HEK293 (cell line): ENCODE measurements at regions not wholly inside any gene's neighbourhood (a gene's known extent, or its start where the extent isn't known, plus 50 kb on each side); places are given as distances from the start of the nearest gene placed in this dataset.

ENCODE experiments used
- CTCF ChIP-seq: fragments of 450-650 bp; formaldehyde crosslinking; IDR thresholded peaks from 2 replicates; pipeline ENCODE4 v1.5.1; 2016; ENCODE audit warnings: missing biosample characterization, missing genetic modification characterization
- PATZ1 ChIP-seq: fragments of 450-650 bp; formaldehyde crosslinking; IDR thresholded peaks from 2 replicates; pipeline ENCODE4 v1.5.1; 2016; ENCODE audit warnings: missing biosample characterization, missing genetic modification characterization
- SP2 ChIP-seq: fragments of 450-650 bp; formaldehyde crosslinking; IDR thresholded peaks from 2 replicates; pipeline ENCODE4 v1.5.1; 2016; ENCODE audit warnings: missing biosample characterization, missing genetic modification characterization
- TRIM28 ChIP-seq: IDR thresholded peaks from 2 replicates; pipeline ENCODE4 v1.6.1; 2011; ENCODE audit warnings: low read length, control low read depth, borderline replicate concordance
- ZBTB49 ChIP-seq: fragments of 450-650 bp; formaldehyde crosslinking; IDR thresholded peaks from 2 replicates; pipeline ENCODE4 v1.5.1; 2016; ENCODE audit warnings: missing biosample characterization, missing genetic modification characterization, low read depth
- ZNF138 ChIP-seq: fragments of 450-650 bp; formaldehyde crosslinking; IDR thresholded peaks from 2 replicates; pipeline ENCODE4 v1.5.1; 2016; ENCODE audit warnings: missing biosample characterization, missing genetic modification characterization, borderline replicate concordance
- ZNF239 ChIP-seq: fragments of 450-650 bp; formaldehyde crosslinking; IDR thresholded peaks from 2 replicates; pipeline ENCODE4 v1.5.1; 2016; ENCODE audit warnings: missing biosample characterization, missing genetic modification characterization
- ZNF274 ChIP-seq, 2 experiments: fragments of 200-500 bp in 1 of 2; fragments of 450-650 bp in 1 of 2; sonication (Bioruptor generic) in 1 of 2; formaldehyde crosslinking in 1 of 2; IDR thresholded peaks; 2 replicates each; pipeline versions ENCODE4 v1.5.1 to v1.6.1; 2014 to 2016; ENCODE audit warnings: borderline replicate concordance in 1 of 2, inconsistent platforms in 1 of 2, low read length in 1 of 2, missing biosample characterization in 1 of 2, missing genetic modification characterization in 1 of 2
- ZNF514 ChIP-seq: fragments of 450-650 bp; formaldehyde crosslinking; IDR thresholded peaks from 2 replicates; pipeline ENCODE4 v1.5.1; 2016; ENCODE audit warnings: missing biosample characterization, missing genetic modification characterization
- ZNF692 ChIP-seq: fragments of 450-650 bp; formaldehyde crosslinking; IDR thresholded peaks from 2 replicates; pipeline ENCODE4 v1.5.1; 2016; ENCODE audit warnings: missing biosample characterization, missing genetic modification characterization

GRCh38 chr20:21613512-21613911 is 92.0 kb upstream of the PAX1 start:
- TF ChIP-seq TRIM28 (no peak), ZNF239 (no peak), CTCF (tag by site-specific recombination) (no peak), ZNF514 (tag by site-specific recombination) (no peak), PATZ1 (no peak), ZBTB49 (tag by site-specific recombination) (no peak), SP2 (tag by site-specific recombination) (no peak), ZNF692 (no peak), ZNF274 (IDR thresholded peaks at IDR 0.05; ENCODE audit: low read length) (no peak), ZNF274 (tag by site-specific recombination; IDR thresholded peaks at IDR 0.05; ENCODE audit: borderline replicate concordance) (no peak), ZNF138 (tag by site-specific recombination) (no peak)
